HUDEP-2 (cell line): ENCODE measurements at regions not wholly inside any gene's neighbourhood (a gene's known extent, or its start where the extent isn't known, plus 50 kb on each side); places are given as distances from the start of the nearest gene placed in this dataset.

Source experiments
- DNase-seq, 76 experiments: peaks; one replicate each; lab custom pipeline; 2025; ENCODE audit not compliant: unreplicated experiment in 76 of 76; lab: John Stamatoyannopoulos, UW

GRCh38 chr15:47877836-47878235, 160.5 kb downstream of the SEMA6D start:
- no peak for DNase-seq

GRCh38 chr15:47885920-47886319, 168.6 kb downstream of the SEMA6D start:
- no peak for DNase-seq

DNA sequence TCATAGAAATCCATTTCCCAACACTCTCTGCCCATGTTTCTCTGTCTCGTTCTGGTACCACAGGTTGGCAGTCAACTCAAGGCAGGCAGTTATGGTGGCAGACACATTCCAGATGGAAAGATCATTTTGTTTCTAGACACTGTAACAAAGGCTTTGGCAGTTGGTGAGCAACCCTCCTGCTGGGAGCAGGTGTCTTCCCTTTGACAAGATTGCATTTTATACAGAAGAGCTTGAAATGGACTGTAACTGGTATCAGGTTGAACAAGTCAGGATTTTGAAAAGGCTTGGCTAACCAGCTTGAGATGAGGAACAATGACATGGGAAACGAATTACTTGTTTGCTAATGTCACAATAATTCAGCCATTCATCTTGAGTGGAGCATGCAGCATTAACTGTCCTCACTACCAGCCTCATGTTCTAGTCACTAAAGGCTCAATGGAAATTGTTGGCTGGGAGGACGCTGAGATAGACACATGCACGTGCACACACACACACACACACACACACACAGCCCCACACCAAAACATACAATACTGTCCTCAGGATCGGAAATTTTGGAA, 170.0 kb downstream of the SEMA6D start:
- no peak for DNase-seq

GRCh38 chr15:47888385-47889100, 171.2 kb downstream of the SEMA6D start:
- no peak for DNase-seq

GRCh38 chr15:47890397-47891150, 173.3 kb downstream of the SEMA6D start:
- DNase-seq: no peak

- DNase-seq: no peak
Measured at GRCh38 chr15:47897525-47897924, 180.2 kb downstream of the SEMA6D start.

GRCh38 chr15:47900751-47901150, 183.4 kb downstream of the SEMA6D start:
- no peak for DNase-seq

- DNase-seq: no peak
Measured at GRCh38 chr15:47903368-47903767, 186.1 kb downstream of the SEMA6D start.

DNA sequence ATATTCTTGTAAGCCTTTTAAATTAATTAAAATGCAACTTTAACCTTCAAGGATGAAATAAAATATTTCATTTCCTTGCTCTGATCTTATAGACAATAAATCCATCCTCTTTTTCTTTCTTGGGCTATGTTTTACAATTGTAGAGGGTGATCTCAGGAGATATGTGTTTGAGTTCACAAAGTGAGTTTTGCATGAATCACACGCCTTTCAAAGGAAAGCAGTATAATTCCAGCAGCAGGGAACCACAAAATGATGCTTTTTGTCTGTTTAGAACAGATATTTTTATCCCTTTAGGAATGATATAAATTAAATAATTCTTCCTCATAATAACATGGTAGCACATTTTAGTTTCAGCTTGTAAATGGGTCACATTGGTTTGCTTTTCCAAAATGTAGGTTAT, 191.2 kb downstream of the SEMA6D start:
- DNase-seq: no peak

GRCh38 chr15:47908950-47909670, 191.8 kb downstream of the SEMA6D start:
- DNase-seq: no peak

DNA sequence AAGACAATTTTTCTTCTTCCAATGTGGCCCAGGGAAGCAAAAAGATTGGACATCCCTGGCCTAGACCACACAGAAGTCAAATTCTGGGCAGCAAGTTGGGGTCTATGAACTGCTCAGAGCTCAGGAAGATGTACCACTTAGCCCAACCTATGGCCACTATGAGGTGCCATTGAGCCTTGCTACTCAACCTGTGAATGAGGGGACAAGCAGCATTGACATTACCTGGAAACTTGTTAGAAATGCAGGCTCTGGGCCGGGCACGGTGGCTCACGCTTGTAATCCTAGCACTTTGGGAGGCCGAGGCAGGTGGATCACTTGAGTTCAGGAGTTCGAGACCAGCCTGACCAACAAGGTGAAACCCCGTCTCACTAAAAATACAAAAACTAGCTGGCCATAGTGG, 195.6 kb downstream of the SEMA6D start:
- peak in 1 of 76 experiments; percentile 0 for DNase-seq

- no peak for DNase-seq
Measured at GRCh38 chr15:47917881-47918280, 200.6 kb downstream of the SEMA6D start.

- DNase-seq: no peak
Measured at GRCh38 chr15:47918877-47919276, 201.6 kb downstream of the SEMA6D start.

DNA sequence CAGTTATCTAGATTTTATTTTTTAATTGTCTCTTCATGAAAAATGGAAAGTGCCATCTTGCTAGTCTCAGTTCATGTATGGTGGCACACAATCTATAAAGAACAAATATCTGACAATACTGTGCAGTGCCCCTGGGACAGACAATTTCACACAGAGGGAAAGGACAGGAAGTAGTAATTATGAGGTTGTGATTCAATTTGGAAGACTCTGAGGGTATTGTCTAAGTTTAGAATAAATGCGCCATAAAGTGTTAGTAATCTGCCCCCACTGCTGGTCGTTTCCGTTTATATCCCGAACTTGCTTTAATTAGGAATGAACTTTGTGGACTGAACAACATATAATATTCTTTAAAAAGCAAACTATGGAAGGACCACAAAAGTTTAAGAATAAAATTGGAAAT, 196.4 kb upstream of the SLC24A5 start:
- no peak for DNase-seq

- no peak for DNase-seq
Measured at GRCh38 chr15:47929138-47929803, 191.5 kb upstream of the SLC24A5 start.

GRCh38 chr15:47932261-47932660, 188.5 kb upstream of the SLC24A5 start:
- no peak for DNase-seq

GRCh38 chr15:47932951-47933641, 187.7 kb upstream of the SLC24A5 start:
- no peak for DNase-seq

DNA sequence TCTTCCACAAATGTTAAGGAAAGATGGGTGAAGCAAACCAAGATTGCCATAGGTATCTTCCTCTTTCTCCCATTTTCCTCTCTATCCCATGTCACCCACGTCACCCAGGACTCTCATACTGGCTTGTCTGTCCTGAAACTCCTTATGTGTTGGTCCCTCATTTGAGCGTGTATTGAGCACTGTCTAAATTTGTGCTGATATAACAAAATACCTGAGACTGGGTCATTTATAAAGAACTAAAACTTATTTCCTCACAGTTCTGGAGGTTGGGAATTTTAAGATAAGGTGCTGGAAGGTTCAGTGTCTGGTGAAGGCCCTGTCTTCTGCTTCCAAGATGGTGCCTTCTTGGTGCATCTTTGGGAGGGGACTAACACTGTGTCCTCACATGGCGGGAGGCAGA, 186.9 kb upstream of the SLC24A5 start:
- DNase-seq: no peak

- DNase-seq: no peak
Measured at GRCh38 chr15:47934342-47934741, 186.4 kb upstream of the SLC24A5 start.

DNA sequence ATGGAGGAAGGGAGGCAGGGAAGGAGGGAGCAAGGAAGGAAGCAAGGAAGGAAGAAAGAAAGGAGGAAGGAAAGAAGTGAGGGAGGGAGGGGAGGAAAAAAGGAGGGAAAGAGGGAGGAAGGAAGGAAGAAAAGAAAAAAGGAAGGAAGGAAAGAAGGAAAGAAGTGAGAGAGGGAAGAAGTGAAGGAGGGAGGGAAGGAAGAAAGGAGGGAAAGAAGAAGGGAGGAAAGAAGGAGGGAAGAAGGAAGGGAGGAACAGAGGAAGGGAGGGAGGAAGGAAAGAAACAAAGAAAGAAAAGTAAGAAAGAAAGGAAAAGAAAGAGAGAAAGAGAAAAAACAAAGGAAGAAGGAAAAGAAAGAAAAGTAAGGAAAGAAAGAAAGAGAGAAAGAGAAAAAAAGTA, 183.0 kb upstream of the SLC24A5 start:
- no peak for DNase-seq
